Sigmoid colon (tissue), 4 donors: ENCODE measurements at regions not wholly inside any gene's neighbourhood (a gene's known extent, or its start where the extent isn't known, plus 50 kb on each side); places are given as distances from the start of the nearest gene placed in this dataset.

Source experiments
- EP300 ChIP-seq, 4 donors: sonication (generic); formaldehyde crosslinking; IDR thresholded peaks; one replicate each; pipeline ENCODE4 v1.6.1; 2017; ENCODE audit warnings: antibody characterized with exemption in 4 of 4
- POLR2A ChIP-seq, 2 donors: fragments of 450-650 bp; IDR thresholded peaks; one replicate each; pipeline ENCODE4 v1.6.1; 2016; ENCODE audit warnings: antibody characterized with exemption in 2 of 2, mild to moderate bottlenecking in 2 of 2, moderate library complexity in 2 of 2
- TF ChIP-seq, protein P1 (sequence below), 4 experiments: fragments of 450-650 bp in 3 of 4; fragments of 200-600 bp in 1 of 4; IDR thresholded peaks; one replicate each; pipeline ENCODE4 v1.5.1; 2016 to 2019; ENCODE audit warnings: antibody characterized with exemption in 4 of 4, mild to moderate bottlenecking in 3 of 4, moderate library complexity in 2 of 4

DNA sequence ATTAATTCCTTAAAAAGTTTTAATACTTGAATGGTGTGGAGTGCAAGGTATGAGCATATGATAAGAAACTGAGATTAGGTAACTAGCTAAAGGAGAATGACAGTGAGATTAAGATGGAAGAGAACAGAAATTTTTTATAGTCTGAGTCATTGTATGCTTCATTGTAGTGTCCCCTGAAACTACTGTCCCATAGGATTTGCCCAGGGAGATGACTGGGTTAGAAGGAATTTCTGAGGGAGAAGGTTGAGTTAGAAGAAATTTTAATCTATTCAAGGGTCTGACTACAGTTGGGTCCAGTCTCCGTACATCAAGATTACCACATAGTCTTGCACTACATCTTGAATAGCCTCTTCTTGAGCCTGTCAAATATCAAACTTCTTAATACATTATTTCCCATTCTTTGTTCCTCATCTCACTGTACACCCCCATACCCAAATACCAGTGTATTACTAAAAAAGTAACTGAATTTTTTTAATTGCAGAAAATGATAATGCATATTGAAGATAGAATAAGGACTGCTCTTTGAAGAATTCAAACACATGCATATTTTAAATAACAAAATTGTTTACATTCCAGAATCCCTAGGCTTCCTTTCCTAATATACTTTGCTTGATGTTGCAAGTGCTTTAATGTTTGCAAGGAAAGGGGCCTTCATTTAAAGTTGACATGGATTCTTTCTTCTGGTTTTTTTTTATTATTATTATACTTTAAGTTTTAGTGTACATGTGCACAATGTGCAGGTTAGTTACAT, 314.3 kb upstream of the COL3A1 start:
- TF ChIP-seq POLR2A (IDR thresholded peaks at IDR 0.05): no peak
- TF ChIP-seq, protein P1, sequence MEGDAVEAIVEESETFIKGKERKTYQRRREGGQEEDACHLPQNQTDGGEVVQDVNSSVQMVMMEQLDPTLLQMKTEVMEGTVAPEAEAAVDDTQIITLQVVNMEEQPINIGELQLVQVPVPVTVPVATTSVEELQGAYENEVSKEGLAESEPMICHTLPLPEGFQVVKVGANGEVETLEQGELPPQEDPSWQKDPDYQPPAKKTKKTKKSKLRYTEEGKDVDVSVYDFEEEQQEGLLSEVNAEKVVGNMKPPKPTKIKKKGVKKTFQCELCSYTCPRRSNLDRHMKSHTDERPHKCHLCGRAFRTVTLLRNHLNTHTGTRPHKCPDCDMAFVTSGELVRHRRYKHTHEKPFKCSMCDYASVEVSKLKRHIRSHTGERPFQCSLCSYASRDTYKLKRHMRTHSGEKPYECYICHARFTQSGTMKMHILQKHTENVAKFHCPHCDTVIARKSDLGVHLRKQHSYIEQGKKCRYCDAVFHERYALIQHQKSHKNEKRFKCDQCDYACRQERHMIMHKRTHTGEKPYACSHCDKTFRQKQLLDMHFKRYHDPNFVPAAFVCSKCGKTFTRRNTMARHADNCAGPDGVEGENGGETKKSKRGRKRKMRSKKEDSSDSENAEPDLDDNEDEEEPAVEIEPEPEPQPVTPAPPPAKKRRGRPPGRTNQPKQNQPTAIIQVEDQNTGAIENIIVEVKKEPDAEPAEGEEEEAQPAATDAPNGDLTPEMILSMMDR (IDR thresholded peaks at IDR 0.05): no peak
- no peak for TF ChIP-seq EP300 (IDR thresholded peaks at IDR 0.05)
